OCI-LY3 (cell line): ENCODE measurements at regions not wholly inside any gene's neighbourhood (a gene's known extent, or its start where the extent isn't known, plus 50 kb on each side); places are given as distances from the start of the nearest gene placed in this dataset.

ENCODE experiments used
- H2AFZ ChIP-seq: fragments of 200-600, 300-600 bp; shearing (Covaris generic); 2 replicates; pipeline ENCODE4 v1.6.0; 2014; ENCODE audit warnings: antibody characterized with exemption, low read depth, low read length
- H3K27ac ChIP-seq: fragments of 200-600, 300-600 bp; sonication (generic); 2 replicates; pipeline ENCODE4 v1.5.1; 2014; ENCODE audit warnings: mild to moderate bottlenecking, low read length, moderate library complexity, mixed read lengths
- H3K27me3 ChIP-seq: fragments of 200-600, 300-600 bp; sonication (generic); 2 replicates; pipeline ENCODE4 v1.6.1; 2014; ENCODE audit warnings: low read depth, low read length, mixed read lengths
- H3K36me3 ChIP-seq: fragments of 200-600, 300-600 bp; sonication (generic); replicated peaks from 2 replicates; pipeline ENCODE3; 2014; ENCODE audit warnings: low read depth, low read length, mixed read lengths
- H3K4me1 ChIP-seq: fragments of 300-600, 200-600 bp; sonication (generic); 2 replicates; pipeline ENCODE4 v1.6.1; 2014; ENCODE audit warnings: low read length, mixed read lengths
- H3K4me2 ChIP-seq: fragments of 200-600, 300-600 bp; sonication (generic); 2 replicates; pipeline ENCODE4 v1.6.1; 2014; ENCODE audit warnings: low read length, mixed read lengths
- H3K4me3 ChIP-seq: fragments of 300-600, 200-600 bp; sonication (generic); 2 replicates; pipeline ENCODE4 v1.5.1; 2014; ENCODE audit warnings: antibody characterized with exemption, mild to moderate bottlenecking, low read length, moderate library complexity
- H3K79me2 ChIP-seq: fragments of 300-600, 200-600 bp; shearing (Covaris generic); 2 replicates; pipeline ENCODE4 v1.6.1; 2014; ENCODE audit warnings: mild to moderate bottlenecking, low read length, mixed read lengths
- H3K9ac ChIP-seq: fragments of 300-600, 200-600 bp; shearing (Covaris generic); 2 replicates; pipeline ENCODE4 v1.6.0; 2014; ENCODE audit warnings: mild to moderate bottlenecking, low read length, moderate library complexity
- H3K9me3 ChIP-seq: fragments of 200-600, 300-600 bp; shearing (Covaris generic); 2 replicates; pipeline ENCODE4 v1.6.1; 2014; ENCODE audit warnings: low read length, mixed read lengths; ENCODE audit not compliant: insufficient read depth
- H4K20me1 ChIP-seq: fragments of 200-600, 300-600 bp; sonication (generic); 2 replicates; pipeline ENCODE4 v1.6.1; 2016; ENCODE audit warnings: low read length, mixed read lengths; ENCODE audit not compliant: insufficient read depth
- CTCF ChIP-seq: fragments of 200-600, 300-600 bp; sonication (generic); IDR thresholded peaks from 2 replicates; pipeline ENCODE4 v1.5.1; 2014; ENCODE audit warnings: antibody characterized with exemption, low read length, low read depth
- EZH2phosphoT487 ChIP-seq: fragments of 200-600 bp; shearing (Covaris generic); IDR thresholded peaks from 2 replicates; pipeline ENCODE4 v1.6.1; 2018; ENCODE audit warnings: antibody characterized with exemption, mixed run types, low read depth

GRCh38 chr12:13794706-13795105 lies 186.7 kb downstream of the GRIN2B start:
- Histone ChIP-seq H4K20me1 (no peaks in the 10 kb centered on the region), H3K9ac (no peak overlapping the region), H3K79me2 (no peaks in the 10 kb centered on the region), H3K9me3 (no peaks in the 10 kb centered on the region), H3K4me1 (peaks cover 8% of the 10 kb centered on the region), H3K27ac (no peak overlapping the region), H2AFZ (no peak overlapping the region), H3K4me3 (no peak overlapping the region), H3K27me3 (0 out of 2 replicates have a peak, but pooled peaks cover under 1% of the 10 kb centered on the region), H3K36me3 (no peaks in the 10 kb centered on the region), H3K4me2 (no peak overlapping the region)
- TF ChIP-seq CTCF: no peak
- no peak for TF ChIP-seq EZH2phosphoT487

GRCh38 chr12:13790317-13790716 lies 191.1 kb downstream of the GRIN2B start:
- Histone ChIP-seq H4K20me1 (no peaks in the 10 kb centered on the region), H3K9me3 (no peaks in the 10 kb centered on the region), H3K27me3 (no peaks in the 10 kb centered on the region), H3K36me3 (no peaks in the 10 kb centered on the region), H3K4me2 (no peak overlapping the region), H3K79me2 (no peaks in the 10 kb centered on the region), H3K27ac (no peak overlapping the region), H2AFZ (no peak overlapping the region), H3K4me1 (peaks cover 8% of the 10 kb centered on the region), H3K4me3 (no peak overlapping the region), H3K9ac (no peak overlapping the region)
- TF ChIP-seq EZH2phosphoT487: no peak
- TF ChIP-seq CTCF: no peak

GRCh38 chr12:13788626-13789025 lies 192.8 kb downstream of the GRIN2B start:
- Histone ChIP-seq H2AFZ (no peak overlapping the region), H3K79me2 (no peaks in the 10 kb centered on the region), H3K27me3 (no peaks in the 10 kb centered on the region), H3K4me3 (no peak overlapping the region), H3K4me2 (no peak overlapping the region), H3K36me3 (no peaks in the 10 kb centered on the region), H3K9ac (no peak overlapping the region), H3K27ac (no peak overlapping the region), H4K20me1 (no peaks in the 10 kb centered on the region), H3K4me1 (peaks cover 8% of the 10 kb centered on the region), H3K9me3 (no peaks in the 10 kb centered on the region)
- TF ChIP-seq CTCF (no peak), EZH2phosphoT487 (no peak)

GRCh38 chr12:13786646-13787045 lies 194.8 kb downstream of the GRIN2B start:
- H3K9ac ChIP-seq: no peak overlapping the region

More at GRCh38 chr12:13786646-13787045, 194.8 kb downstream of the GRIN2B start:
- H3K9me3 ChIP-seq: no peaks in the 10 kb centered on the region
- H3K79me2 ChIP-seq: no peaks in the 10 kb centered on the region
- no peak for TF ChIP-seq EZH2phosphoT487
- no peak for TF ChIP-seq CTCF
- no peak overlapping the region for H3K4me2 ChIP-seq
- H3K4me1 ChIP-seq: peaks cover 8% of the 10 kb centered on the region
- no peak overlapping the region for H3K27ac ChIP-seq
- no peaks in the 10 kb centered on the region for H4K20me1 ChIP-seq
- peaks cover 3% of the 10 kb centered on the region; the same call in 1 of the 2 replicates for H3K27me3 ChIP-seq
- no peak overlapping the region for H3K4me3 ChIP-seq
- no peak overlapping the region for H2AFZ ChIP-seq
- H3K36me3 ChIP-seq: no peaks in the 10 kb centered on the region
